SHP77 (cell line): ENCODE measurements at regions not wholly inside any gene's neighbourhood (a gene's known extent, or its start where the extent isn't known, plus 50 kb on each side); places are given as distances from the start of the nearest gene placed in this dataset.
"Not testable (repeated sequence)": the region's sequence is repeated elsewhere in the genome, so short reads cannot be mapped to it uniquely, and the experiment has no call there.

ENCODE experiments used
- DNase-seq, 2 experiments: peaks; one replicate each; lab custom pipeline; 2025; lab: John Stamatoyannopoulos, UW

DNA sequence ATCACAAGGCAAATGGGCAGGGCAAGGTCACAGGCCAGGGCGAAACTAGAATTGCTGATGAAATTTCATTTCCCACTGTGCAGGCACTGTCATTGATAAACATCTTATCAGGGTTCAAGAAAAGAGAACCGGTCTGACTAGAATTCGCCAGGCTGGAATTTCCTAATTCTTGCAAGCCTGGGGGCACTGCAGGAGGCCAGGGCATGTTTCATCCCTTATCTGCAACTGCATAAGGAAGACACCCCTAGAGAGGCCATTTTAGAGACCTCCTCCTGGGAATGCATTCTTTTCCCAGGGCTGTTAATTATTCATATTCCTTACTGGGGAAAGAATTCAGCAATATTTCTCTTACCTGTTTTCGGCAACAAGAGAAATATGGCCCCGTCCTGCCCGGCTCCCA, 266.2 kb upstream of the CYLC2 start:
- no peak for DNase-seq

DNA sequence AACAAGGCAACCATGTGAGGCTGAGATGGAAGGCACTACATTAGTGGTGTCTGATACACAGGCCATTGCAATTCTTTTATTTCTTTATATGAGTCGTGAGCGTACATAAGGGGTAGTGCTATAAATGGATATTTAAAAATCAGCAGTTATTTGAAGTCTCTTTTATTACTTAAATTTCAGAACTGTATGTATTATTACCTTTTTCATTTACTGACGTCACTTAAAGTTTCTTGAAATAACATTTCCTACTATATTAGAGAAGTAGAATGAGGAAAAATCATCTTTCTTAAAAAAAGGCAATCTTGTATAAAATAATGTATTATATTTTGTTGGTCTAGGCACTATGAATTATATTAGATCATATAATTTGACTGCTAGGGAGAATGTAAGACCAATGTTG, 280.9 kb upstream of the CYLC2 start:
- DNase-seq = no peak

DNA sequence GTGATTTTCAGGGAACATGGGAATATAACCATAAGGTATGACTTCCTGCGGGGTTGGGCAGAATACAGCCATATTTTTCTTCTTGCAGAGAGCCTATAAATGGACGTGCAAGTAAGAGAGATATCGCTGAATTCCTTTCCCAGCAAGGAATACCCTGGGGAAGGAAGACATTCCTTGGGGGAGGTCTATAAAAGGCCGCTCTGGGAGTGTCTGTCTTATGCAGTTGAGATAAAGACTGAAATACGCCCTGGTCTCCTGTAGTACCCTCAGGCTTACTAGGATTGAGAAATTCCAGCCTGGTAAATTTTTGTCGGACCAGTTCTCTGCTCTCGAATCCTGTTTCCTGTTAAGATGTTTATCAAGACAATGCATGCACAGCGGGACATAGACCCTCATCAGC, 282.2 kb upstream of the CYLC2 start:
- not testable (repeated sequence) for DNase-seq

DNA sequence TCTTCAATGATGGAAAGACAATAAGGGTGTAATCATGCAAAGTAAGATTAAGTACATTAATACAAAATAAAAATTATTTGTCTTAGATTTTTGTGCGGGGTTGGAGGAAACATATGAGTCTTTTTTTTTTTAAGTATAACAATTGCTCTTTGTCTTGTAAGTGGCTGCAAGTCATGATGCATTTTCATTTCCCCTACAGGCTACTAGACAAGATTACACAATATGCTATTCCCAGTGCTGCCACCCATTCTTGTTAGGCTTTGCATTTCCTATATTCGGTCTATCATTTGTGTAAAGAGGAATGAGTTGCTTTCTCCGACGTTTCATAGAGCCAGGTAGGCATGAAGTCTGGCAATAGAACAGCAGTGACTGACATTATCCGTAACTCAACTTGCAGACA, 294.2 kb upstream of the CYLC2 start:
- no peak for DNase-seq

DNA sequence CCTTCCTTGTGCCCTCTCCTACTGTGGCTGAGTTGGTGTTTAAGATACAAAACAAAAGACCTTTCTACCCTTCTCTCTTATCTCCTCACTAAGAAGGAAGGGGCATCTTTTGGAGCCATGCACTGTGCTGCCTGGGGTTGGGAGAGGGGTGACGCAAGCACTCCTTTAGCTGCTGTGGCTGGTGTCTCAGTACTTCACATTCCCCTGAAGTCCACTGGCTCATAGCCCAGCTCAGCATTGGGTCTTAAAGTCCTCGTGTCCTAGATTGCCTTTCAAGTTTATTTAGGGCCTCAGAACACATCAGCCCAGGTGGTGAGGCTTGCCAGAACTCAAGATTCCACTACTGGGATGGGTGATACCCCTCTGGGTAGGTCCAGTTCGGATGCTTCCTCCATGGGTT, 325.9 kb upstream of the CYLC2 start:
- no peak for DNase-seq

DNA sequence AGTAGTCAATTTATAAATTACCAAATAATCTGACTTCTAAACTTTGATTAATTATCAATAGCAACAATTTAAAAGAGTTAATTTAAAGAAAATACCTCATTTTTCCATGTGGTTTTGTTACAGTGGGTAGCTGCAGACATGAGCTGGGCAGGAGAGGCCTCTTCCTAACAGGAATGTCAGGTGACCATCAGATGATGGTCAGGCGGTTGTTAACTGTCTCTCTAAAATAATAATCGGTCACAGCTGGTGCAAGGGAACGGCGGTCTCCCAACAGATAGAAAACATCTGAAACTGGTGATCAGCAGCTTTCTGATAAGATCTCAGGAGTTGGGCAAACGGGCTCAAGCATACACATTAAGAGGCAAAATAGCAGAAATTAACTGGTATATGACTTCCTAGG, 342.7 kb upstream of the CYLC2 start:
- no peak for DNase-seq

DNA sequence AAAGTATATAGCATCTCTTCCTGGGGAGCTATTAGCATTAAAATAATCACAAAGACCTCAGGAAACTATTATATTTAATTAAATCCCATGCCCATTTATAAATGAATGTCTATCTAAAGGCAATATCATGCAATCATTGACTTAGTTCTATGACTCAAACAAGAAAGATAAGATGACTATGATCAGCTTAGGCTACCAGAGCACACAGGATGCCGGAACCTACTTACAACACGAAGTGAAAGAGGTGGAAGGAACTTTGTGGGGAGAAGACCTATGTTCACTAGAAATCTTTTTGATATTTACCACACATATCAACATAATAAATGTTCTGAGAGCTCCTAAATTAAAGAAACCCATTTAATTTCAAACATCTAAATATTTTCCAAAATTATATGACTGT, 344.2 kb upstream of the CYLC2 start:
- no peak for DNase-seq

DNA sequence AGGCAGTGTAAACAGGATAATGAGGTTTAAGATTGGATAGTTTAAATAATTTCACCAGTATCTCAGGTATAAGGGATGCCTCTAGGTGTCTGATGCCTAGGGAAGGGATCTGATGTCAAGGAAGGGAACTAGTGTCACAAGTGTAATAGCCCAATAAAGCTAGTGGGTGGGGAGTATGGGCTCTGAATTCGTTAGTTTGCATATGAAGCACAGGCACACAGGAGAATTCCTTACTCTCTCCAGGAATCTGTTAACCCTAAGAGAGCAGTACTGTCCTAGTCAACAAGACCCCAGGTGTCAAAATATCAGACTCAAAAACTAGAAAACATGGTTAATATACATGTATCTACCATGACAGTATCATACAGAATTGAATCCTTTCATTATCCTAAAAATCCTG, 352.5 kb upstream of the CYLC2 start:
- no peak for DNase-seq

DNA sequence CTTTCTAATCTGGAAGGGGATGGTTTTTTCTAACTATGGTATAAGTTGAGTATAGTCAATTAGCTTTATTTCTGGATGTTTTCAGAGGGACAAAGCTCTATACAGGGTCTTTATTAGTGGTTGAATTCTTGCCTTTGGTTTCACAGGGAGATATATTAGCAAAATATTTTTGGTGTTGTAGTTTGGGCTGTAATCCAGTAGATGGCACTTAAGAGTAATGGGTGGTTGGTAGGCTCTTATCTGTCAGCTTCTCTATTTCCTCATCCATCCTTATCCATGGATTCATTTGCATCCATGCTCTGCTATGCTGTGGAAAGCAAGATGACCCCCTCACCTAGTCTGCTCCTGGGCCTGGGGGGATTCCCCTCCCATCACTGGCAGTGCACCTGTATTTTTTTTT, 363.6 kb upstream of the CYLC2 start:
- peak in 1 of 2 experiments; percentile 3 for DNase-seq

DNA sequence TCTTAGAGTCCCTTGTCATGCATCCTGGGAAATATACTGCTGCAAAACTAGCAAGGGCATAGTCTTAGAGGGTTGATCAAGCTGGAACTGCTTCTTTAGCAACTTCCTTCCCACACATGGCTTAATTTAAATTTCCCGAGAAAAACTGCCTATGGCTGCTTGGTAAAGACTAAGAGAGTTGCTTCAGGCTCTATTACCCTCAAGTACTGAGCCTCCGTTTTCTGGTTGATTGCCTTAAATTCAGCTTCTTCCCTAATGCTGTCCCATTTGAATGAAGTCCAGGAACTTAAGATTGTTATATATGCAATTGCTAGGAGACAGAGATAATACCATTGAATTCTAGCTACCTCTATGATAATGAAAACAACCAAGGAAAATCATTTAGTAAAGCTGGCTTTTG, 385.7 kb upstream of the CYLC2 start:
- DNase-seq = no peak

DNA sequence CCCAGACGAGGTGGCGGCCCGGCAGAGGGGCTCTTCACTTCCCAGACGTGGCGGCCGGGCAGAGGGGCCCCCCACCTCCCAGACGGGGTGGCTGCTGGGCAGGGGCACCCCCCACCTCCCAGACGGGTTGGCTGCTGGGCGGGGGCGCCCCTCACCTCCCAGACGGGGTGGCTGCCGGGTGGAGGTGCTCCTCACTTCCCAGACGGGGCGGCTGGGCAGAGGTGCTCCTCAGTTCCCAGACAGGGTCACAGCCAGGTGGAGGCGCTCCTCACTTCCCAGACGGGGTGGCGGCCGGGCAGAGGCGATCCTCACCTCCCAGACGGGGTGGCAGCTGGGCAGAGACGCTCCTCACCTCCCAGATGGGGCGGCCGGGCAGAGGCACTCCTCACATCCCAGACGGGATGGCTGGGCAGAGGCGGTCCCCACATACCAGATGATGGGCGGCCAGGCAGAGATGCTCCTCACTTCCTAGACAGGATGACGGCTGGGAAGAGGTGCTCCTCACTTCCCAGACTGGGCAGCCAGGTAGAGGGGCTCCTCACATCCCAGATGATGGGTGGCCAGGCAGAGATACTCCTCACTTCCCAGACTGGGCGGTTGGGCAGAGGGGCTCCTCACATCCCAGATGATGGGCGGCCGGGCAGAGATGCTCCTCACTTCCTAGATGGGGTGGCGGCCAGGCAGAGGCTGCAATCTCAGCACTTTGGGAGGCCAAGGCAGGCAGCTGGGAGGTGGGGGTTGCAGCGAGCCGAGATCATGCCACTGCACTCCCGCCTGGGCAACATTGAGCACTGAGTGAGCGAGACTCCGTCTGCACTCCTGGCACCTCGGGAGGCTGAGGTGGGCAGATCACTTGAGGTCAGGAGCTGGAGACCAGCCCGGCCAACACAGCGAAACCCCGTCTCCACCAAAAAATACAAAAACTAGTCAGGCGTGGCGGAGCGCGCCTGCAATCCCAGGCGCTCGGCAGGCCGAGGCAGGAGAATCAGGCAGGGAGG, 391.6 kb upstream of the CYLC2 start:
- not testable (repeated sequence) for DNase-seq

DNA sequence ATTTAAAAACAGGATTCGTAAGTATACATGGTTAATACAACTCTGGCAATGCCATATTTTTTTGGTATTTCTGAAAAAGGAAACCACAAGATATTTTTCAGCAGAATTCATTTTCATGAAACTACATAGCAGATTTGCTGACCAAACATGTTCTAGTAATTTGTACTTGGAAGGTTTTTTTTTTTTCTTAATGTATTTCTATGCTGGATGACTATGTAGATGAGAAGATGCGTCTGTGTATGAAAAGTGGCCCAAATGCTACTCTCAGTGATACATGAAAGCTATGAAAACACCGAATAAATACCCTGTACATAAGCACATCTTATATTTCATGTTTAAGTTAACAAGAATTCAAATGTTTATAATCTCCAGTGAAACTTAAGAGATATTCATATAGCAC, 400.9 kb upstream of the CYLC2 start:
- DNase-seq = no peak

DNA sequence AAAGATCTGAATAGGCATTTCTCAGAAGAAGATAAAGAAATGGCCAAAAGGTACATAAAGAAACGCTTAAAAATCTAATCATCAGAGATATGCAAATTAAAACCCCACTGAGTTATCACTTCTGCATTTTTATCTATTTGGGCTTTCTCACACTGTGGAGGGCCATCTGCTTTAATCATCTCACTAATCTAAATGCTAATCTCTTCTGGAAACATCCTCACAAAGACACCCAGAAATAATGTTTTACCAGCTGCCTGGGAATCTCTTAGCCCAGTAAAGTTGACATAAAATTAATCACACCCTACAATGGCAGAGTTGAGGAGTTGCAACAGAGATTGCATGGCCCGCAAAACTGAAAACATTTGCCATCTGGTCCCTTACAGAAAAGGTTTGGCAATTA, 407.9 kb upstream of the CYLC2 start:
- DNase-seq = peak; percentile 10 to 70

DNA sequence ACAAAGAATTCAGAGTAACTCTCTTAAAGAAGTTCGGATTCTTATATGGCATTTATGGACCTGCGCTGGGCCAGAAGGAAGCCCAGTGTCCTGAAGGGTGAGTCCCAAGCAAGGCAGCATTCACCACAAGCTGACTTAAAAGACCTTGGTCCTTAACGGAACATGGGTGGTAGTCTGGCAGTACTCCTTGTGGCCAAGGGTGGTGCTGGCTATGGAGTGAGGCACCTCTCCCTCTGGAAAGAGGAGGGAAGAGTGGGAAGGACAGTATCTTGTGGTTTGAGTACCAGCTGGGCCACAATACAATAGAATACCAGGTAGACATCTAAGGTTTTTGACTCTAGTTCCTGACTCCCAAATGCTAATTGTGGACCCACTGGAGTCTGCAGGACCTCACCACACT, 425.7 kb upstream of the CYLC2 start:
- no peak for DNase-seq

DNA sequence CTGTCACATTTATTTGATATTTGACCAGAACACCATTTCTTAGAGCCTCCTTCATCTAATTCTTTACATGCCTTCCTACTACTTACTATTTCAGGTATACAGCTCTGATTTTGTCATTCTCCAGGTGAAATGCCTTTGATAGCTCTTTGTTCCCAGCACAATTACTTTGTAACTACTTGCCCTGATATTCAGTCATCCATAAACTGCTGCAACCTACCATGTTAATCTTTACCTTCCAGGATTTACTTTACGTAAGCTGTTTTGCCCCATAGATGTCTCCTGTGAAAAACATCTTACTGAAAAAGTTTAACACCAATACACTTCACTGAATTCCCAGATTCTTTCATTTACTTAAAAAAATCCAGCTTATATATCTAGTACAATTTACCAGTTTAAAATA, 443.8 kb upstream of the CYLC2 start:
- no peak for DNase-seq

DNA sequence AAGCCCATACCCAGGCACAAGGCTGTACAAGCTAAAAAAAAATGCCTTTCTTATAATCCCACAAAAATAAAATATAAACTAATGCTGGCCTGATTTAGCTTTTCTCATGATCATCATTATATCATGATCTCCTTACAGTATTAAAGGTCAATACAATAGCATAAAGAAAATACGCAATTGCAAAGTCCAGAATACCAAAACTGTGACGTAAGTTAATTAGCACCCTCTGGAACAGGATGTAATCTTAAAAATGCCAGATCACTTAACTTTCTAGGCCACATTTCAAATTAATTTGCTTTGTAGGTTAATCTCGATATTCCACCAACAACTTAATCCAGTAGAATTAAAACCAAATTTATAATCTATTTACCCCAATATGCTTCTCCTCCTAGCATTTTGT, 444.2 kb upstream of the CYLC2 start:
- DNase-seq = no peak

DNA sequence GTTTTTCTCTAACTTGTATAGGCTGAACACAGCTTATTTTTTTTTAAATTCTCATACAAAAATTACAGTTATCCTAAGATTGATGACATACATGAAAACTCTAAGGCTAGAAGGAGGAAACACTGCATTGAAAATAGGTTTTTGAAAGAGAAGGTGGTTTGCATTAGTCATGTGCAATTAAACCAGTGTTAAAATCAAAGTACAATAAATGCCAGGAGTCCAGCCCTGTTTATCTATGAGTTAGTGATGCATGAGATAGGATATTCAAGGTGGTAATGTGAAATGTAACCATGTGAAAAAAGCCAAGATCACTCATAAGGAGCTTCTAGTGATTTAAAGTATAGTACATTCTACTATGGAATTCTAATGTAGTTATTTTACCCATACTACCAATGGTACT, 444.9 kb upstream of the CYLC2 start:
- no peak for DNase-seq

DNA sequence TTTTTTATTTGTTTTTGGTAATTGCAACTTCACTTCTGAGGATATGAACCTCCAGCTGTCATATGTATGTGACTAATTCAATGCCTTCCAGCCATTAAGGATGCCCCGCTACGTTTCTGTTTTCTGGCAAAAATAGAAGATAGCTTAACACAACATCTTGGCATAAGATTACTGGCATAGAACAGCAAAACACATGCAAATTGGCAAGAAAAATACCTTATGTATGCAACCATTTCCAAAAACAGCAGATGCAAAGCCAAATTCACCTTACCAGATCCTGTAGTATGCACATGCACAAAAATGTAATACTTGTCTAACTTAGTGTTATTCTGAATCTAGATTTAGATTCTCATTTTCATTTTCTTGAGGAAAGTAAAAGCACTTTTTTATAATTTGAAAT, 461.1 kb upstream of the CYLC2 start:
- DNase-seq = no peak

DNA sequence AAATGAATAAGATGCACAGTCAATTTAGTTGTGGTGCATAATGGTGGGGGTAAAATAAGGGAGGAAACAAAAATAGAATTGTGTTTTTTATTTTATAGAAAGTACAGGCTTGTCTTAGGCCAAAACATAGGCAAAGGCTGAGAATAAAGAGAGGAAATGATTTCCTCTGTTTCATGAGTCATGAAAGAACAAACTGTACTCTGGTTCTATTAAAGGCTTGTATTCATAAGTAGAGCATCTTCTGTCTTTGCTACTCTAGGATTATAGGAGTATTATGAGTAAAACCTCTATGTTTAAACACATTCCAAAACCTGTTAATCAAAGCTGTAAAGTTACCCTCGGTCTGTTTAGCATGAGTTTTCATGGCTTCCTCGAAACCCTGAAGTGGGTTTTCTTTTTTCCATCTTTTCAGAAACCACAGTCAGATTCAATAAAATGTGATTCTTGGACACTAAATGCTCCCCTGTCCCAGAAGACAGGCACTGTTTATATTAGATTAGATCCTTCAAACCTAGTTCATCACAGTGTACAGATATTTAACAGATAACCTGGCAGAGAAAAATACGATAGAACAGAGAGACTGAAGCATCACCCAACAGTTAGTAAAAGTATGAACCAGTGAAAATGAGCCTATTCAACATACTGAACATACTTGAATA, 473.9 kb upstream of the CYLC2 start:
- DNase-seq = no peak

DNA sequence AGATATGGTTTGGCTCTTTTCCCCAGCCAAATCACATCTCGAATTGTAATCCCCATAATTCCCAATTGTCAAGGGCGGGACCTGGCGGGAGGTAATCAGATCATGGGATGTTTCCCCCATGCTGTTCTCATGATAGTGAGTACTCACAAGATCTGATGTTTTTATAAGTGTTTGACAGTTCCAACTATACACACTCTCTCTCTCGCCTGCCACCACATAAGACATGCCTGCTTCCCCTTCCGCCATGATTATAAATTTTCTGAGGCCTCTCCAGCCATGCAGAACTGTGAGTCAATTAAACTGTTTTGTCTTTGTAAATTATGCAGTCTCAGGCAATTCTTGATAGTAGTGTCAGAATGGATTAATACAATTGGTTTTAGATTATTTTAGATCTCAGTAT, 475.7 kb upstream of the CYLC2 start:
- DNase-seq = no peak

DNA sequence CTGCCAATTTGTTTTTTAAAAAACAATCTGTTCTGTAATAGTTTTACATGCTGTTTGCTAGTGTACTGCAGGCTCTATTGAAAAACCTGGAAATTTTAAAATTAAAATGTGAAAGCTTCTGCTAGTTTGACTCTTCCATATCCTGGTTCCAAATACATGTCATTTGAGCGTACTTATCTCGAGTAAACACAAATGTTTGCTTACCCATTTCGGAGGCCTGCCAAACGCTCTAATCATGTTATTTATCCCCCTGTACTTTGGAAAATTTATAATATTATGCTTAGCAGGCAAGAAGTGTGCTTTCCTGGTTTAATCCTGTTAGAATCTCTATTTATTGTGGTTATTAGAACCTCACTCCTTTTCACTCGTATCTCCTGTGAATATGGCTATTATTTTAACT, 476.8 kb upstream of the CYLC2 start:
- DNase-seq = no peak

DNA sequence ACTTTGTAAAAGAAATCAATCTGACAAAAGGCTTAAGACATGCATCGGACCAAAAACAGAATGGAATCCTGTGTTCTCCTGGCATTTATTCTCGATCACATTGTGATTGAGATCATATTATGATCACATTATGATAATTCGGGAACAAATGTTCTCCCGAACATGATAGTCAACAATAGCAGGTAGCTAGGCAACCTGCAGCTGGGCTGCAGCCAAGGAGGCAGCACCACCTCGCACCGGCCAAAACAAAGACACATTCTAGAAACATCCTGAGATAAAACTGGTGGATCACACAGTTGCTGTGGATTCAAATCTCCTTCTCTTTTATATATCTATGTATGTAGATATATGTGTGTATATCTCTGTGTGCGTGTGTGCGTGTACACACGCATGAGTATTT, 480.6 kb upstream of the CYLC2 start:
- no peak for DNase-seq

DNA sequence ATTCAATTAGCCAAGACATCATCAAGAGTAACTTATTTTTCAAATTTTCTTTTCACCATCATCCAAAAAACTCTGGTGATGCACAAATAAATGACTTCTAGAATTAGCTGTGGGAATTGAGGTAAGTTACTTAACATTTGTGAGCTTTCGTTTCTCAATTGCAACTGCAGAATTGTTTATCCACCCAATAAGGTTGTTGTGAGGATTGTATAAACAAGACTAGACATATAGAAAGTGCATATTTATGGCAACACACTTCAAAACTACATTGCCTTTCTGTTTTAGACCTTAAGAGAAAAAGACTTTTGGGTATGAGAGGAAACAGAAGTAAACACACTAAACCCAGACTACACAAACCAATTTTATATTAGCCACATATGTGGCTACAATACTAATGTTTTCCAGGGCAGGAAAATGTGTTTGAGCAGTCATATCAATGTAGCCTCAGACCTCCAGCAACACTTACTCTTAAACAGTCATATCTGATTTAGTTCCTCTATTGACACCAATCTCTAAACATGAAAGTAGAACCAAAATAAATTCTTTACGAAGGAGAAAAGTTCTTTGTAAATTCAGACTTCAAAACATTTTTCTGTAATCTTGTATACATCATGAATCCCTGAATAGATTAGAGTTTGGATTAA, 488.0 kb upstream of the CYLC2 start:
- DNase-seq = no peak
